HS-5 (cell line): ENCODE measurements at regions not wholly inside any gene's neighbourhood (a gene's known extent, or its start where the extent isn't known, plus 50 kb on each side); places are given as distances from the start of the nearest gene placed in this dataset.
"Not testable (repeated sequence)": the region's sequence is repeated elsewhere in the genome, so short reads cannot be mapped to it uniquely, and the experiment has no call there.

Experiments used
- DNase-seq: peaks from one replicate; pipeline ENCODE4 v3.0.0-alpha.2; 2012; ENCODE audit warnings: low read depth

- DNase-seq = peak; percentile 6
Measured at GRCh38 chrY:7310482-7311269, 399.1 kb upstream of the AMELY start.

- no peak for DNase-seq
Measured at GRCh38 chrY:7308816-7309215, 397.3 kb upstream of the AMELY start.

GRCh38 chrY:7302306-7302705, 390.8 kb upstream of the AMELY start:
- DNase-seq = no peak

GRCh38 chrY:7299960-7300359, 388.4 kb upstream of the AMELY start:
- DNase-seq = no peak

- DNase-seq = no peak
Measured at GRCh38 chrY:7292113-7292512, 380.6 kb upstream of the AMELY start.

GRCh38 chrY:7289889-7290833, 378.6 kb upstream of the AMELY start:
- DNase-seq = no peak

- DNase-seq = no peak
Measured at GRCh38 chrY:7288611-7289010, 377.1 kb upstream of the AMELY start.

- not testable (repeated sequence) for DNase-seq
Measured at GRCh38 chrY:7287963-7288362, 376.4 kb upstream of the AMELY start.

- no peak for DNase-seq
Measured at GRCh38 chrY:7285388-7285787, 373.8 kb upstream of the AMELY start.

- no peak for DNase-seq
Measured at GRCh38 chrY:7283001-7283400, 371.4 kb upstream of the AMELY start.

GRCh38 chrY:7280151-7280740, 368.7 kb upstream of the AMELY start:
- not testable (repeated sequence) for DNase-seq

GRCh38 chrY:7275751-7276150, 364.2 kb upstream of the AMELY start:
- peak; percentile 5 for DNase-seq

GRCh38 chrY:7275014-7275413, 363.5 kb upstream of the AMELY start:
- no peak for DNase-seq

GRCh38 chrY:7274369-7274913, 362.9 kb upstream of the AMELY start:
- no peak for DNase-seq

- peak; percentile 15 for DNase-seq
Measured at GRCh38 chrY:7273587-7274203, 362.1 kb upstream of the AMELY start.

- DNase-seq = peak; percentile 3
Measured at GRCh38 chrY:7272556-7273195, 361.1 kb upstream of the AMELY start.

GRCh38 chrY:7263773-7264172, 352.2 kb upstream of the AMELY start:
- DNase-seq = no peak

GRCh38 chrY:7262531-7262930, 351.0 kb upstream of the AMELY start:
- no peak for DNase-seq

GRCh38 chrY:7261254-7261653, 349.7 kb upstream of the AMELY start:
- DNase-seq = no peak

- no peak for DNase-seq
Measured at GRCh38 chrY:7240101-7240500, 328.5 kb upstream of the AMELY start.

GRCh38 chrY:7211971-7212370, 300.4 kb upstream of the AMELY start:
- DNase-seq = no peak
